Activated T-cell treated with anti-CD3 and anti-CD28 coated beads, Interleukin-2, amount 50 U/mL, for 72 hours (primary cell): ENCODE measurements at regions not wholly inside any gene's neighbourhood (a gene's known extent, or its start where the extent isn't known, plus 50 kb on each side); places are given as distances from the start of the nearest gene placed in this dataset.
"Not testable (repeated sequence)": the region's sequence is repeated elsewhere in the genome, so short reads cannot be mapped to it uniquely, and the experiment has no call there.

Experiments used
- ATAC-seq, 2 donors: fragments of 150-1000 bp; cut with Tn5 transposase; replicated peaks in 1 of 2; 2 replicates each; pipeline ENCODE4 v1.10.0; 2021; ENCODE audit warnings: moderate library complexity in 2 of 2, mild to moderate bottlenecking in 1 of 2
- DNase-seq, 2 donors: peaks; one replicate each; pipeline ENCODE4 v3.0.0; 2021 to 2022; ENCODE audit warnings: mixed read lengths in 1 of 2
- H3K27ac Mint-ChIP-seq: one replicate; pipeline ENCODE4 v1.8.0; 2022; ENCODE audit warnings: mild to moderate bottlenecking, moderate library complexity, mixed read lengths
- H3K27me3 Mint-ChIP-seq: one replicate; pipeline ENCODE4 v1.8.0; 2022; ENCODE audit warnings: low read depth, mixed read lengths
- H3K36me3 Mint-ChIP-seq, 2 donors: one replicate each; pipeline ENCODE4 v1.8.0; 2022; ENCODE audit warnings: mixed read lengths in 2 of 2, mild to moderate bottlenecking in 1 of 2; ENCODE audit not compliant: insufficient read depth in 2 of 2
- H3K4me1 Mint-ChIP-seq: one replicate; pipeline ENCODE4 v1.8.0; 2022; ENCODE audit warnings: low read depth, mixed read lengths
- H3K4me3 Mint-ChIP-seq, 2 donors: one replicate each; pipeline ENCODE4 v1.8.0; 2022; ENCODE audit warnings: mild to moderate bottlenecking in 2 of 2, mixed read lengths in 2 of 2, moderate library complexity in 2 of 2
- H3K9me3 Mint-ChIP-seq, 2 donors: one replicate each; pipeline ENCODE4 v1.8.0; 2022; ENCODE audit warnings: mixed read lengths in 2 of 2

DNA sequence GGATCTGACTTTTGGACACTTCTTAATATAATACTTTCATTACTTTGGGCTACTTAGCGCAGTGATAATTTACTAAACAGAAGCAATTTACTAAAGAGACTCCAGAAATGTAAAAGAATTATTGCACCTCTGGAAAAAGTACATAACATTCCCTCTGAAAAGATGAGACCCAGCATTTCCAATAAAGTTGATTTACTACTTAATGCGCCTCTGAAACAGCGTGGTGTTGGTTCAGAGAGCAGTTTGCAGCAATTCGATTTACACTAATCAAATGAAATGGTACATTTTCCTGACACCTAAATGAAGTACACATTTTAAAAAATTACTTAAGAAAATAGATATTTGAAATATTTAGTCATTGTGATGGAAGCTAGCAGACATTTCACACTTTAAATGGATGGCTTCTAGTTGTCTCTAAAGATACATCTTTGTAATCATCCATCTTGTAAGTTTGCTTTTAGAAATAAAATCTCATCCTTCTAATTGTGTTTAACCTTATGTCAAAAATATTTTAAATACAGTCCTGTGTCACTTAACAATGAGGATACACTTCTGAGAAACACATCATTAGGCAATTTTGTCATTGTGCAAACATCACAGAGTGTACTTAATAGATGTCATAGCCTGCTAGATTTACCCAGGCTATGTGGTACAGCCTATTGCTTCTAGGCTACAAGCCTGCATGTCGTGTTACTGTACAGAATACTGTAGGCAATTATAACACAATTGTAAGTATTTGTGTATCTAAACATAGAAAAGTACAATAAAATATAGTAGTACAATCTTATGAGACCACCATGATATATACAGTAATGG lies 284.6 kb upstream of the UBE2E3 start:
- H3K9me3 Mint-ChIP-seq = no peaks in the 10 kb centered on the region
- H3K4me3 Mint-ChIP-seq = no peak overlapping the region
- no peak overlapping the region for H3K27ac Mint-ChIP-seq
- no peaks in the 10 kb centered on the region for H3K4me1 Mint-ChIP-seq
- ATAC-seq (no peak), DNase-seq (no peak)
- H3K36me3 Mint-ChIP-seq = no peaks in the 10 kb centered on the region
- H3K27me3 Mint-ChIP-seq = no peaks in the 10 kb centered on the region

DNA sequence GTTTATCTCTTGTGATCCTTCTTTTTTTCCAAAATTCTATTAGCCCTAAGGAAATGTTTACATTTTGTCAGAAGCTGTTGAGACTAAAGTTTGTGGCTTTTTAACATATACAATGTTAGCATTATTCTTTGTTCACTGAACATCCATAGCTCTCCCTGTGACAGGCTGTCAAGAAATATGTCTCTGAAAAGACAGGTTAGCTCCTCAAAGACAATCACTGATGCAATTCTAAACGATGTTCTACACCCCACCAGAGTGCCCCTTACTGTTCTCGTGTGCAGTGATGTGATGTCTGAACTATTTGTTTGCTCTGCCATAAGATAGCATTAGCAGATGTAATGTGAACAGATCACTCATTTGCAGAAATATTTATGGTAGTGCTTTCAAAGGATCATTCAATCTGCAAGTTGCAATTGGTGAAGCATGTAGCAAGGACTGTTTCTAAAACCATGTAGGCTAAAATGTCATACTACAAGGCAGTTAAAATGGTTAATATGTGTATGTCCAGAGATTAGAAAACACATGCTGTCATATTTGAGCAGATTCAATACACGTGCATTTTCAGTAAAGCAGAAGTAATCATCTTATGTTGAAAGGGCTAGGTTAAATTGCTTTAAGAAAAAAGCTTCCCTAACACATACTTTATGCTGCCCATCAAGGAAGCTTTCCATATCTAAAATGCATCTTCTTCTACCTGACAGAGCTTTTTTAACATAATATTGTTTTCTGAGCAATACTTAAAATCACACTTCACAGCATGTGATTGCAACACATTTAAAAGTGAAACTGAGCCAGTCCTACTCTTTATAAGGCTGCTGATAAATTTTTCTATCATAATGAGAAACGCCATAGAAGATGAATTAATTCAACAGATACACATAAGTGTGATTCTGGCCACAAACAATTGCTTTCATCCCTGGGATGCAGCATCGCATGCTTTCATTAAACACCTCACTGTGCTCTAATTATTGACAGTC lies 285.7 kb upstream of the UBE2E3 start:
- Mint-ChIP-seq H3K36me3 (no peaks in the 10 kb centered on the region), H3K27ac (no peak overlapping the region), H3K4me1 (no peaks in the 10 kb centered on the region), H3K4me3 (no peak overlapping the region), H3K27me3 (no peaks in the 10 kb centered on the region), H3K9me3 (no peaks in the 10 kb centered on the region)
- DNase-seq (no peak), ATAC-seq (no peak)

DNA sequence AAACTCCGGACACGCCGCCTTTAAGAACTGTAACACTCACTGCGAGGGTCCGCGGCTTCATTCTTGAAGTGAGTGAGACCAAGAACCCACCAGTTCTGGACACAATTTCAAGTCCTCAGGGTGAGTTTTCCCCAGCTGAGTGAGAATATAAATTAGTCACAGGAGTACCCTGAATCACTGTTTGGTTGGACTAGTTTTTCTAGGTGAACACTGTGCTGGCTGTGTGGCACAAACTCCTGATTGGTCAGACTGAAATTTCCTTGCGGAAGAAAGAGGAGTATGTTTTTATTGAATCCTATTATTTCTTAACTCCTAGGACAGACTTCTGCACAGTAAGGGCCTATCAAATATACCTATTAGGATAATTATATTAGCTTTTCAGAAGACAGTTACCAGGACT lies 288.1 kb upstream of the UBE2E3 start:
- Mint-ChIP-seq H3K36me3 (no peaks in the 10 kb centered on the region), H3K4me3 (no peak overlapping the region), H3K4me1 (no peaks in the 10 kb centered on the region), H3K9me3 (no peaks in the 10 kb centered on the region), H3K27me3 (no peaks in the 10 kb centered on the region), H3K27ac (no peak overlapping the region)
- no peak for ATAC-seq
- DNase-seq = no peak

DNA sequence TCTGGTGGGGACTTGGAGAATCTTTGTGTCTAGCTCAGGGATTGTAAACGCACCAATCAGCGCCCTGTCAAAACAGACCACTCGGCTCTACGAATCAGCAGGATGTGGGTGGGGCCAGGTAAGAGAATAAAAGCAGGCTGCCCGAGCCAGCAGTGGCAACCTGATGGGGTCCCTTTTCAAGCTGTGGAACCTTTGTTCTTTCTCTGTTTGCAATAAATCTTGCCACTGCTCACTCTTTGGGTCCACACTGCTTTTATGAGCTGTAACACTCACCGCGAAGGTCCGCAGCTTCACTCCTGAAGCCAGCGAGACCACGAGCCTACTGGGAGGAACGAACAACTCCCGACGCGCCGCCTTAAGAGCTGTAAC lies 288.6 kb upstream of the UBE2E3 start:
- ATAC-seq, DNase-seq: not testable (repeated sequence)

DNA sequence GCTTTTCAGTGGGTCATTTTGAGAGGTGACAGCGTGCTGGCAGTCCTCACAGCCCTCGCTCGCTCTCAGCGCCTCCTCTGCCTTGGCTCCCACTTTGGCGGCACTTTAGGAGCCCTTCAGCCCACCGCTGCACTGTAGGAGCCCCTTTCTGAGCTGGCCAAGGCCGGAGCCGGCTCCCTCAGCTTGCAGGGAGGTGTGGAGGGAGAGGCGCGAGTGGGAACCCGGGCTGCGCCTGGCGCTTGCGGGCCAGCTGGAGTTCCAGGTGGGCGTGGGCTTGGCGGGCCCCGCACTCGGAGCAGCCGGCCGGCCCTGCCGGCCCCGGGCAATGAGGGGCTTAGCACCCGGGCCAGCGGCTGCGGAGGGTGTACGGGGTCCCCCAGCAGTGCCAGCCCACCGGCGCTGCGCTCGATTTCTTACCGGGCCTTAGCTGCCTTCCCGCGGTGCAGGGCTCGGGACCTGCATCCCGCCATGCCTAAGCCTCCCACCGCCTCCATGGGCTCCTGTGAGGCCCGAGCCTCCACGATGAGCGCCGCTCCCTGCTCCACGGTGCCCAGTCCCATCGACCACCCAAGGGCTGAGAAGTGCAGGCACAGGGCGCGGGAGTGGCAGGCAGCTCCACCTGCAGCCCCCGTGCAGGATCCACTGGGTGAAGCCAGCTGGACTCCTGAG lies 289.1 kb upstream of the UBE2E3 start:
- not testable (repeated sequence) for H3K27me3 Mint-ChIP-seq, H3K9me3 Mint-ChIP-seq, H3K27ac Mint-ChIP-seq, ATAC-seq, H3K36me3 Mint-ChIP-seq, H3K4me1 Mint-ChIP-seq, H3K4me3 Mint-ChIP-seq, DNase-seq

More for the DNA sequence above, 288.6 kb upstream of the UBE2E3 start:
- H3K4me3 Mint-ChIP-seq, H3K27me3 Mint-ChIP-seq, H3K36me3 Mint-ChIP-seq, H3K27ac Mint-ChIP-seq, H3K4me1 Mint-ChIP-seq, H3K9me3 Mint-ChIP-seq: not testable (repeated sequence)

DNA sequence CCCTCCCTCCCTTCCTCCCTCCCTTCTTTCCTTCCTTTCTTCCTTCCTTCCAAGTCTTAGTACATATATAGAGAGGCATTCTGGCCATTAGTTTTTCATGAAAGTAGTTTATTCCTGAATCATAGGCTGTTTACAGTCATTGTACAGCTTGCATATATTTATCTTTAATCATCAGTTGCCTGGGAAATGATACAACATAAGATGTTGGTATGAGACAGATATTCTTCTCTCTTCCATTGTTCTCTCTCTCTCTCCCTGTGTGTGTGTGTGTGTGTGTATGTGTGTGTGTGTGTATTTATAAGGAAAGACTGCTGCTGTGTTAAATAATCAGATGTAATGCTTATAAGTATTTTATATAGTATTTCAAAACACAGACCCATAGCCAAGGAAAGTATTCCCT lies 289.8 kb upstream of the UBE2E3 start:
- no peaks in the 10 kb centered on the region for H3K27me3 Mint-ChIP-seq
- DNase-seq (no peak), ATAC-seq (no peak)
- no peak overlapping the region for H3K4me3 Mint-ChIP-seq
- no peak overlapping the region for H3K27ac Mint-ChIP-seq
- H3K9me3 Mint-ChIP-seq = no peaks in the 10 kb centered on the region
- no peaks in the 10 kb centered on the region for H3K36me3 Mint-ChIP-seq
- H3K4me1 Mint-ChIP-seq = no peaks in the 10 kb centered on the region

DNA sequence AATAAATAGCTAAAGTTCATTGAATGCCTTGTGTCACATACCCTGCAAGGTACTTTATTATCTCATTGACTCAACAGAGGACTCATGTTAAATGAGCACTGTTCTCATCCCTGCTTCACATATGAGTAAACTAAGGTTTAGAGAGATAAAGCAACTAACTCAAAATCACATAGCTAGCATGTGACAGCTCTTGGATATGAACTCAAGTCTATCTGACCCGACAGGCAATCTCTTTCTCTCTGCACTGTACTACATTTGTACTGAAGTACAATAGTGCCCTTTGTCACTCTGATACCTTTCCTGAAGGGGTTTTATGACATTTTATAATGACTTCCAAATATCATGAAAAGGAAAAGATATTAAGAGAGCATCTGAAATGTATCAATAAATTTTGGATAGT lies 297.5 kb upstream of the UBE2E3 start:
- Mint-ChIP-seq H3K4me1 (no peaks in the 10 kb centered on the region), H3K4me3 (no peak overlapping the region), H3K36me3 (no peaks in the 10 kb centered on the region), H3K27ac (no peak overlapping the region), H3K27me3 (peaks cover 5% of the 10 kb centered on the region), H3K9me3 (no peaks in the 10 kb centered on the region)
- no peak for ATAC-seq
- no peak for DNase-seq

DNA sequence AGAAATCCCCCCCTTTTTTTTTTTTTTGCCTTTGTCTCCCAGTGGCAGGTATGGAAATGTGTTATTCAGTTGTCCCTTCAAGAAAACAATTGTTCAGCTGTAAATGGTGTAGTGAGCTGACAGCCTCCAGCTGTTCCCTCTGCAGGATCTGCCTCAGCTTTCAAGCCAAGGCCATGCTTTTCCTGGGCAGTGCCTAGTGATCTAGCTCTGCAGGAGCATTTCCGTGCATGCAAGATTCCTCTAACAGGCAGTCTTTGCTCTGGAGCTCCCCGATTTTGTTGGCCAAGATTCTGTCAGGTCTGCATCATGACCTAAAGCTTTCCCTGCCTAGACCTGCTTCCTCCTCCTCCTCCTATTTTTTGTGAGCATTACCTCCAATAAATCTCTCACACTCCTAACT lies 300.7 kb upstream of the UBE2E3 start:
- H3K4me3 Mint-ChIP-seq = no peak overlapping the region
- H3K27me3 Mint-ChIP-seq = peaks cover 5% of the 10 kb centered on the region
- H3K4me1 Mint-ChIP-seq = no peaks in the 10 kb centered on the region
- no peaks in the 10 kb centered on the region for H3K9me3 Mint-ChIP-seq
- H3K27ac Mint-ChIP-seq = no peak overlapping the region
- ATAC-seq = no peak
- DNase-seq = no peak
- H3K36me3 Mint-ChIP-seq = no peaks in the 10 kb centered on the region

DNA sequence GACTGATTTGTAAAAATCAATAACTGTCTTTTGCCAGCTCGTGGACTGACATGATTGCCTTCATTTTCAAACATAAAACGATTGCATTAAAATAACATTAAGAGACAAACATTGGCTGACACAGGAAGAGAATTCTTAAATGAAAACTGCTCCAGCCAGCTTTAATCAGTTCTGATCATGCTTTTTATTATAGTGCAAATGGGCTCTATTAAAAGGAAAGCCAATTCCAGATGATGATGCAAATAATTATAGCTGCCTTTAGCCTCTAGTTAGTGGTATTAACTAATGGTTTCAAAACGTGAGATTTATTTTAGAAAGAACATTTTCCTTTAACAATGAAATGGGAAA lies 301.8 kb upstream of the UBE2E3 start:
- no peak overlapping the region for H3K4me3 Mint-ChIP-seq
- peaks cover 5% of the 10 kb centered on the region for H3K27me3 Mint-ChIP-seq
- ATAC-seq (no peak), DNase-seq (no peak)
- H3K36me3 Mint-ChIP-seq = no peaks in the 10 kb centered on the region
- no peaks in the 10 kb centered on the region for H3K9me3 Mint-ChIP-seq
- no peak overlapping the region for H3K27ac Mint-ChIP-seq
- H3K4me1 Mint-ChIP-seq = no peaks in the 10 kb centered on the region

DNA sequence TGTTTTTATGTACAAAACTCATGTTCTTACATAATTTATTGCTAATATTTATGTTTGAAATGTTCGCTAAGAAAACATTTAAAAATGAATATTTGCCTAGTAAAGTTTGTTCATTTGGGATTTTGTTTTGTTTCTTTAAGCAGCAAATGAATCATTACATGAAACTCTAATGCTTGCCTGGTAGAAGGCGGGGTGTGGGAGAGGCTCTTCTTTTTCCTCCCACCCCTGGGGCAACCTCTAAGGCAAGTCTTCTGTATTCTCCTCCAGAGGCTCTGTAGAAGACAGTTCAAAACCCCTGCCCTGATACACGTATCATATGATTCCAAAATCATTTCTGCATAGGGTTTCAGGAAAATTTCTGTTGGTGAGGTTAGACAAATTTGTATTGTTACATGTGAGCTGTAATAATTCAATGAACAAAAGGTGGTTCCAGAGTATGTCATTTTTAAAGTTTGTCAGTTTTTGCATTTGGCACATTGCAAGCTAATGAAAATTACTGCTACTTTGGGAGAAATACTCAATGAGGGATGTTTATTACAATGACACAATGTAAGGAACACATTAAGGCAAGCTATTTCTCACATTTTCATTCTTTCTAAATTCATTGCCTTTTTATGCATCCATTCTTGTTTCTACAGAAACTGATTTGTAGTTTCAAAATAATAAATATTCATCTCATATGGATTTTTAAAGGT lies 302.3 kb upstream of the UBE2E3 start:
- H3K4me1 Mint-ChIP-seq = no peaks in the 10 kb centered on the region
- no peaks in the 10 kb centered on the region for H3K9me3 Mint-ChIP-seq

DNA sequence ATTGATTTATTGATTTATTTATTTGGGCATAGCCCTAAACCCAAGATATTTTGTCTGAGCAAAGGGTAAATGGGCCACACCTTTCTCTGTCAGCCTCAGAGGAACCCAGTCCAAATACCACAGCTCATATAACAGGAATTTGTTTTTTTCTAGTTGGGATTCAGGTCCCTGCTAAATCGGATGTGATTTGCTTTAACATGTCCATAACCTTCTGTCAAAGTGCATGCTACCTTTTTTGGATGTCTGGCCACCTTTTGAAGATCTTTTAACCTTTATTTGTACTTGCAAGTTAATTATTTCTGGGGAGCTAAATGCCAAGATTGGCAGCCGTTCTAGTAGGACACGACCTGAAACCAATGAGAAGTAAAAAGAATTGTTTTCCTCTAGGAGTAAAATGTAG lies 303.2 kb upstream of the UBE2E3 start:
- Mint-ChIP-seq H3K4me3 (no peak overlapping the region), H3K27me3 (peaks cover 5% of the 10 kb centered on the region), H3K36me3 (no peaks in the 10 kb centered on the region), H3K27ac (no peak overlapping the region), H3K9me3 (no peaks in the 10 kb centered on the region), H3K4me1 (no peaks in the 10 kb centered on the region)
- ATAC-seq = no peak
- no peak for DNase-seq

More for the DNA sequence above, 302.3 kb upstream of the UBE2E3 start:
- H3K27me3 Mint-ChIP-seq = peaks cover 5% of the 10 kb centered on the region
- H3K36me3 Mint-ChIP-seq = no peaks in the 10 kb centered on the region
- H3K4me3 Mint-ChIP-seq = no peak overlapping the region
- no peak overlapping the region for H3K27ac Mint-ChIP-seq
- DNase-seq (no peak), ATAC-seq (no peak)

DNA sequence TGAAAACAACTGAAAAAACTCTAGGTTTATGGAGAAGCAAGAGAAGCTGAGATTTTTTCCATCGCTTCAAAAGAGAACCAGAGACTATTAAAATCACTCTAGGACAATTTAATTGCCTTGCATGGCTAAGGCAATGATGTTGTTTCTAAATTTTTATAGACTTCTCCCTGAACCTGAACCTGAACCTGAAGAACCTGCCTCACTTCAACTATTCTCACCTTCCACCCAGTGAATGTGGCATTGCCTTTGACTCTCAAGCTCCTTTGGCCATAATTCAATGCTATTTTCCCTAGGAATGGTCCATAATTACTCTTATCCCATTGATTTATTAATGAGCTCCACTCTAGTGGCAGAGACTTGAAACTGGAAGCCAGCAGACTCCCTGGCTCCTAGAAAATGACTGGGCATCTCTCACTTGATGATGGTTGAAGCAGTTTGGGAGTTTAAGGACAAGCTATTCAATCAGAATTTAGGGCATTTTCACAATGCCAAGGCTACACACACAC lies 303.8 kb upstream of the UBE2E3 start:
- ATAC-seq (no peak), DNase-seq (no peak)
- H3K36me3 Mint-ChIP-seq = no peaks in the 10 kb centered on the region
- H3K9me3 Mint-ChIP-seq = no peaks in the 10 kb centered on the region
- peaks cover 5% of the 10 kb centered on the region for H3K27me3 Mint-ChIP-seq
- no peak overlapping the region for H3K4me3 Mint-ChIP-seq
- no peaks in the 10 kb centered on the region for H3K4me1 Mint-ChIP-seq
- H3K27ac Mint-ChIP-seq = no peak overlapping the region
